ENCODE measurements at regions not wholly inside any gene's neighbourhood (a gene's known extent, or its start where the extent isn't known, plus 50 kb on each side); places are given as distances from the start of the nearest gene placed in this dataset.

DNA sequence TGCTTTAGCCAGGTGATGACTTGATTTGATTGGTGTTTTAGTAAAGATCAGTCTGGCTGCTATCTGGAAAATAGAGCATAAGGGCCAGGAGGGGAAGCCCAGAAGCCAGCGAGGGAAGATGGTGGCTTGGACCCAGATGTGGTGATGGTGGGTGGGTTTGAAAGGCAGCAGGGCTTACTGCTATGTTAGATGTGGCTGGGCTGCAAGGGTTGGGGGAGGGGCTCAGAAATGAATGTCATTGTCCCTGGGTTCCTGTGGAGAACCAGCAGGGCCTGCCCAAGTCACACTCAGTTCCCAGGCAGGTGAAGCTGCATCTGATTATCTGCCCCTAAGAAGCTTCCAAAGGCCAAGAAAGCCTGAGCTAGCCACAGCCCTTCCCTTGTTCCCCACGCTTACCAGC lies 71.7 kb upstream of the BRD7 start:
- DNase-seq (ENCODE audit: low read depth): no peak

GRCh38 chr16:50437769-50438437 lies 69.1 kb upstream of the BRD7 start:
- peak; percentile 4 for DNase-seq (ENCODE audit: low read depth)
- TF ChIP-seq, protein P1, sequence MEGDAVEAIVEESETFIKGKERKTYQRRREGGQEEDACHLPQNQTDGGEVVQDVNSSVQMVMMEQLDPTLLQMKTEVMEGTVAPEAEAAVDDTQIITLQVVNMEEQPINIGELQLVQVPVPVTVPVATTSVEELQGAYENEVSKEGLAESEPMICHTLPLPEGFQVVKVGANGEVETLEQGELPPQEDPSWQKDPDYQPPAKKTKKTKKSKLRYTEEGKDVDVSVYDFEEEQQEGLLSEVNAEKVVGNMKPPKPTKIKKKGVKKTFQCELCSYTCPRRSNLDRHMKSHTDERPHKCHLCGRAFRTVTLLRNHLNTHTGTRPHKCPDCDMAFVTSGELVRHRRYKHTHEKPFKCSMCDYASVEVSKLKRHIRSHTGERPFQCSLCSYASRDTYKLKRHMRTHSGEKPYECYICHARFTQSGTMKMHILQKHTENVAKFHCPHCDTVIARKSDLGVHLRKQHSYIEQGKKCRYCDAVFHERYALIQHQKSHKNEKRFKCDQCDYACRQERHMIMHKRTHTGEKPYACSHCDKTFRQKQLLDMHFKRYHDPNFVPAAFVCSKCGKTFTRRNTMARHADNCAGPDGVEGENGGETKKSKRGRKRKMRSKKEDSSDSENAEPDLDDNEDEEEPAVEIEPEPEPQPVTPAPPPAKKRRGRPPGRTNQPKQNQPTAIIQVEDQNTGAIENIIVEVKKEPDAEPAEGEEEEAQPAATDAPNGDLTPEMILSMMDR (IDR thresholded peaks at IDR 0.05; ENCODE audit: low read depth, low read length, missing control alignments): no peak
- no peak overlapping the region for H3K4me3 ChIP-seq (ENCODE audit: low read depth, low read length)
- in situ Hi-C loops (cut with HindIII; ENCODE audit: low sequenced_read_pairs): no loop called here

More for the DNA sequence above, 71.7 kb upstream of the BRD7 start:
- TF ChIP-seq, protein P1 (IDR thresholded peaks at IDR 0.05; ENCODE audit: low read depth, low read length, missing control alignments): no peak
- in situ Hi-C loops (cut with HindIII; ENCODE audit: low sequenced_read_pairs): no loop called here
- H3K4me3 ChIP-seq (ENCODE audit: low read depth, low read length): no peak overlapping the region

DNA sequence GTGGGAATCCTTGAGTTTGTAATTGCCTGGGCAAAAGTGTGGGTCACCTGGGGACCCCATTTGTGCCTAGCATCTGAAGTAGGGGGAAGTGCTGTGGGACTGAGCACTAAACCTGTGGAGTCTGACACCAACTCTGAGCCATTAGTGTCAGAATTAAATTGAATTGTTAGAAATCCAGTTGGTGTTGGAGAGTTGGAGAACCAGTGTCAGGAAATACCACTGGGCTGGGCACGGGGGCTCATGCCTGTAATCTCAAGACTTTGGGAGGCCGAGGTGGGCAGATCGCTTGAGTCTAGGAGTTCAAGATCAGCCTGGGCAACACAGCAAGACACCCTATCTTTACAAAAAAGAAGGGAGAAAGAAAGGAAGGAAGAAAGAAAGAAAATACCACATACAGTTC lies 67.5 kb upstream of the BRD7 start:
- in situ Hi-C loops (cut with HindIII; ENCODE audit: low sequenced_read_pairs): no loop called here
- TF ChIP-seq, protein P1 (IDR thresholded peaks at IDR 0.05; ENCODE audit: low read depth, low read length, missing control alignments): no peak
- no peak for DNase-seq (ENCODE audit: low read depth)
- no peak overlapping the region for H3K4me3 ChIP-seq (ENCODE audit: low read depth, low read length)

- in situ Hi-C loops (cut with HindIII; ENCODE audit: low sequenced_read_pairs): no loop called here
- no peak for DNase-seq (ENCODE audit: low read depth)
- H3K4me3 ChIP-seq (ENCODE audit: low read depth, low read length): no peak overlapping the region
- TF ChIP-seq, protein P1 (IDR thresholded peaks at IDR 0.05; ENCODE audit: low read depth, low read length, missing control alignments): no peak
Measured at GRCh38 chr16:50434872-50435478, 66.2 kb upstream of the BRD7 start.

DNA sequence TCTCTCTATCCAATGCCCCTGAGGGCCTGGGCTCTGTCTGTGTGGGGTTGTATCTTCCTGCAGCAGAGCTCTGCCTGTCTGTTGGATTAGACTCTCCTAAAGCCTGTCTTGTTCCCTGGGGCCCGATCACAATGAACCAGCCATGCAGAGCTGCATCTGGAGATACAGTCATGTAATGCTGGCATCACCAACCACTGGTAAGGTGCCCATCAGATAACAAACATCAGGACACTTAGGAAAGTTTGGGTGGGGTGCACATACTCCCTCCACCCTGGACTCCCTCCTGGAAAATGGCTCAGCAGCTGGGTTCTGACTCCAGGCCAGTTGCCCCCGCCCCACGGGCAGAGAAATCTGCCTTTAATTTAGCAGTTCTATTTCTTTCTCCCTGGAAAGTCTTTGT lies 61.3 kb upstream of the BRD7 start:
- H3K4me3 ChIP-seq (ENCODE audit: low read depth, low read length): no peak overlapping the region
- TF ChIP-seq, protein P1 (IDR thresholded peaks at IDR 0.05; ENCODE audit: low read depth, low read length, missing control alignments): no peak
- DNase-seq (ENCODE audit: low read depth): no peak
- in situ Hi-C loops (cut with HindIII; ENCODE audit: low sequenced_read_pairs): no loop called here

DNA sequence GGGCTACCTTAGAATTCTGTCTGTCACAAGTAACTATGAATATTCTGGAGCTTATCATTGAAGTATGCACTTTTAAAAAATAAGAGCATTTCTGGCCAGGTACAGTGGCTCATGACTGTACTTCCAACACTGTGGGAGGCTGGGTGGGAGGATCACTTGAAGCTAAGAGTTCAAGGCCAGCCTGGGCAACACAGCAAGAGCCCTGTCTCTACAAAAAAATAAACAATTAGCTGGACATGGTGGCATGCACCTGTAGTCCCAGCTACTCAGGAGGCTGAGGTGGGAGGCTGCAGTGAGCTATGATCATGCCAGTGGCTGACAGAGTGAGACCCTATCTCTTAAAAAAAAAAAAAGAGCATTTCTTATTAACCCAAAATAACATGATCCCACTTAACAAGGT lies 60.0 kb upstream of the BRD7 start:
- in situ Hi-C loops (cut with HindIII; ENCODE audit: low sequenced_read_pairs): no loop called here
- H3K4me3 ChIP-seq (ENCODE audit: low read depth, low read length): no peak overlapping the region
- TF ChIP-seq, protein P1 (IDR thresholded peaks at IDR 0.05; ENCODE audit: low read depth, low read length, missing control alignments): no peak
- no peak for DNase-seq (ENCODE audit: low read depth)
